GM23248 (cell line): ENCODE measurements at regions not wholly inside any gene's neighbourhood (a gene's known extent, or its start where the extent isn't known, plus 50 kb on each side); places are given as distances from the start of the nearest gene placed in this dataset.

Experiments used
- DNase-seq: peaks from one replicate; pipeline ENCODE4 v3.0.0-alpha.2; 2015
- H2AFZ ChIP-seq: fragments of 200-600 bp; sonication (generic); 2 replicates; pipeline ENCODE4 v1.6.1; 2016; ENCODE audit warnings: antibody characterized with exemption
- H3F3A ChIP-seq: fragments of 200-600 bp; sonication (generic); 2 replicates; pipeline ENCODE4 v1.6.1; 2016; ENCODE audit warnings: mild to moderate bottlenecking, antibody characterized with exemption, mixed run types; ENCODE audit not compliant: insufficient read depth
- H3K27ac ChIP-seq: fragments of 200-600 bp; sonication (generic); 2 replicates; pipeline ENCODE4 v1.5.1; 2016; ENCODE audit warnings: mild to moderate bottlenecking
- H3K27me3 ChIP-seq: fragments of 200-600 bp; sonication (generic); replicated peaks from 2 replicates; pipeline ENCODE4 v1.6.1; 2016; ENCODE audit warnings: mild to moderate bottlenecking; ENCODE audit not compliant: insufficient read depth
- H3K36me3 ChIP-seq: fragments of 200-600 bp; sonication (generic); 2 replicates; pipeline ENCODE4 v1.6.1; 2016; ENCODE audit warnings: low read depth, mild to moderate bottlenecking
- H3K4me1 ChIP-seq: fragments of 200-600 bp; sonication (generic); 2 replicates; pipeline ENCODE4 v1.6.1; 2016; ENCODE audit warnings: mild to moderate bottlenecking; ENCODE audit not compliant: insufficient read depth
- H3K4me2 ChIP-seq: fragments of 200-600 bp; sonication (generic); one replicate; pipeline ENCODE4 v1.6.1; 2016; ENCODE audit warnings: mild to moderate bottlenecking; ENCODE audit not compliant: unreplicated experiment
- H3K4me3 ChIP-seq: fragments of 200-600 bp; sonication (generic); 2 replicates; pipeline ENCODE4 v1.5.1; 2016; ENCODE audit warnings: mild to moderate bottlenecking
- H3K79me2 ChIP-seq: fragments of 200-600 bp; sonication (generic); 2 replicates; pipeline ENCODE4 v1.6.1; 2016; ENCODE audit warnings: mild to moderate bottlenecking; ENCODE audit not compliant: insufficient read depth
- H3K9ac ChIP-seq: fragments of 200-600 bp; sonication (generic); 2 replicates; pipeline ENCODE4 v1.6.1; 2016; ENCODE audit warnings: mild to moderate bottlenecking
- H3K9me2 ChIP-seq: fragments of 200-600 bp; sonication (generic); 2 replicates; pipeline ENCODE4 v1.6.1; 2016; ENCODE audit warnings: mixed run types, mild to moderate bottlenecking, moderate library complexity; ENCODE audit not compliant: insufficient read depth
- H3K9me3 ChIP-seq: fragments of 200-600 bp; sonication (generic); one replicate; pipeline ENCODE4 v1.6.1; 2017; ENCODE audit warnings: low read depth
- H4K20me1 ChIP-seq: fragments of 200-600 bp; sonication (generic); 2 replicates; pipeline ENCODE4 v1.6.0; 2016; ENCODE audit not compliant: insufficient read depth
- EZH2 ChIP-seq: fragments of 200-600 bp; sonication (generic); IDR thresholded peaks from 2 replicates; pipeline ENCODE4 v1.6.1; 2018; ENCODE audit warnings: antibody characterized with exemption, mild to moderate bottlenecking; ENCODE audit not compliant: insufficient read depth, poor library complexity, severe bottlenecking
- EZH2phosphoT487 ChIP-seq: fragments of 200-600 bp; sonication (generic); IDR thresholded peaks from 2 replicates; pipeline ENCODE4 v1.6.1; 2018; ENCODE audit warnings: antibody characterized with exemption, moderate library complexity, mild to moderate bottlenecking, low read depth; ENCODE audit not compliant: insufficient read depth
- WGBS, 2 experiments: methylation state at CpG; one replicate each; pipeline ENCODE4 v1.1.6; 2015 to 2017; ENCODE audit warnings: low lambda C conversion rate in 2 of 2, low coverage in 1 of 2; ENCODE audit errors: missing lambda C conversion rate in 2 of 2; 5-methylcytosine and 5-hydroxymethylcytosine counted together
- in situ Hi-C: fragments of 300-500 bp; cut with MboI; formaldehyde crosslinking; loops from 2 replicates; pipeline ENCODE4 v1.15.0; 2020

DNA sequence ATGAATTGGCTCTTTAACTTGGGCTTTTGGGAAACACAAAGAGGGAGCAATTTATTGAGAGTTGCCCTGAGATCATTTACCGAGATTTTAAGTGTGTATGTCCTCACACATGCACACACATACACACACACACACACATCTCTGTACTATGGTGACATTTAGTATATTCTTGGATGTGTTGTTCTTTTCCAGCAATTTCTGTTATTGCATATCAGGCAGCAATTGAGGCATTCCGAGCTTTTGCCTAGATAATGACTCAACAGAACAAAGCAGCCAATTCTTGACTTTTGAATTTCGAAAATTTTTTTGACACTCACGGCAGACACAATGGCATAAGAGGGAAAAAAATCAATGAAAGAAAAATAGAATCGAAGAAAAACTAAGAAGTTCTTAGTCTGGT, 248.5 kb downstream of the DUSP6 start:
- H2AFZ ChIP-seq = no peak overlapping the region
- no peak overlapping the region for H3K4me3 ChIP-seq
- in situ Hi-C loops = no loop called here
- no peak overlapping the region for H3K27ac ChIP-seq
- H3K9me2 ChIP-seq = no peaks in the 10 kb centered on the region
- H3K79me2 ChIP-seq = no peaks in the 10 kb centered on the region
- TF ChIP-seq EZH2phosphoT487 (no peak), EZH2 (no peak)
- no peaks in the 10 kb centered on the region for H3K4me1 ChIP-seq
- H3K36me3 ChIP-seq = no peaks in the 10 kb centered on the region
- no peak overlapping the region for H3K4me2 ChIP-seq
- H3K9me3 ChIP-seq = no peaks in the 10 kb centered on the region
- H4K20me1 ChIP-seq = no peaks in the 10 kb centered on the region
- no peaks in the 10 kb centered on the region for H3F3A ChIP-seq
- H3K27me3 ChIP-seq = no peaks in the 10 kb centered on the region
- WGBS, 2 experiments = 49 to 54% methylated on average over 5 of the region's 5 CpGs
- no peak overlapping the region for H3K9ac ChIP-seq
- DNase-seq = peak; percentile 29

DNA sequence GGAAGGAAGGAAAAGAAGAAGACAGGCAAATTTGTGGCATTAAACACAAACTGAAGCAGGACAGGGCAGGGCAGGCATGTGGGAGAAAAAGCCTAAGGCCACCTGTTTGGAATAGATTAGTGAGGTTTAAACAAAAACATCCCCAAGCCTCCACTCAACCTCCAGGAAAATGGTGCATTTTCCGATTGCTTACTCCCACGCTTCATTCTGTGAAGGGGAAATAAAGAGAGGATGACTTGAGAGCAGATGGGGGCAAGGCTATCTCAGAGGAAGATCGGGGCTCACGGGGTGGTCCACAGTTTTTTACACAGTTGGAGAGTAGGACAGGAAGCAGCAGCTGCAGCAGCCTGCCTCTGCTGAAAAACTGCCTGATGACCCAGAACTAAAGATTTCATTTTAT, 250.9 kb downstream of the DUSP6 start:
- no peak overlapping the region for H2AFZ ChIP-seq
- H4K20me1 ChIP-seq = no peaks in the 10 kb centered on the region
- in situ Hi-C loops = no loop called here
- H3K36me3 ChIP-seq = no peaks in the 10 kb centered on the region
- no peak overlapping the region for H3K4me3 ChIP-seq
- H3K4me2 ChIP-seq = no peak overlapping the region
- H3K4me1 ChIP-seq = no peaks in the 10 kb centered on the region
- no peak overlapping the region for H3K9ac ChIP-seq
- no peaks in the 10 kb centered on the region for H3F3A ChIP-seq
- no peaks in the 10 kb centered on the region for H3K9me3 ChIP-seq
- TF ChIP-seq EZH2phosphoT487 (no peak), EZH2 (no peak)
- H3K9me2 ChIP-seq = no peaks in the 10 kb centered on the region
- no peaks in the 10 kb centered on the region for H3K79me2 ChIP-seq
- no peaks in the 10 kb centered on the region for H3K27me3 ChIP-seq
- H3K27ac ChIP-seq = no peak overlapping the region
- no peak for DNase-seq
- 53 to 55% methylated on average over 4 of the region's 4 CpGs for WGBS, 2 experiments

DNA sequence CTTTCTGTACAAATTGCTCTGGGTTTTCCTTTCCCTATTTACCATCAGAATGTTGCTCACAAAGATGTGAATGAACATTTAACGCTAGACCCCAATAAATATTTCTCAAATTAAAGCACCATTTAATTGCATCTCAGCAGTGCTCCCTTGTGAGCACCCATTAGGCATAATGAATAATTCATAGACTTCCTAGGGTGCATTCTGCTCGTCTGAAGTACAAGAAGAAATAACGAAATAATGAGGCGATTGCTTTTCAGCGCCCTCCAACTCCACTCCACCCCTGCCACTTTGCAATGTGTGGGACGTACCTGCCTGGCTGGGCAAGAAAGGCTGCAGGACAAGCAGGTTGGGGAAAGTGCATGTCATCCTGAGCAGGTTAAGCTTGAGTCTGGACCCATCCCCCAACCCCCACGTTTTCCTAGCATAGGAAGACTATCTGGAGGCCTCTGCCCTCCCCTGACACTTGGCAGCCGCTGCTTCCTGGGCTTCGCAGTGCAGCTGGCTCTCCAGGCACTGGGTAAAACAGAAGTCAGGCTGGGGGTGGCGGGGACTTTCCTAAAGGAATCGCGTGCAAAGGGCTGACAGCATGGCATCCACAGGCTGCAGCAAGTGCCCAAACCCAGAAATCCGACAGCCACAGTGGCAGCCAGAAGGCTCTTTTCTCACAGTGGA, 253.7 kb downstream of the DUSP6 start:
- no peaks in the 10 kb centered on the region for H3K9me2 ChIP-seq
- H3K4me1 ChIP-seq = no peaks in the 10 kb centered on the region
- no peaks in the 10 kb centered on the region for H3K9me3 ChIP-seq
- no peaks in the 10 kb centered on the region for H3K79me2 ChIP-seq
- no peak overlapping the region for H2AFZ ChIP-seq
- no peaks in the 10 kb centered on the region for H4K20me1 ChIP-seq
- TF ChIP-seq EZH2phosphoT487 (no peak), EZH2 (no peak)
- in situ Hi-C loops = no loop called here
- no peaks in the 10 kb centered on the region for H3F3A ChIP-seq
- no peak overlapping the region for H3K4me3 ChIP-seq
- H3K36me3 ChIP-seq = no peaks in the 10 kb centered on the region
- WGBS, 2 experiments = 57 to 62% methylated on average over 13 of the region's 13 CpGs
- H3K4me2 ChIP-seq = no peak overlapping the region
- H3K9ac ChIP-seq = no peak overlapping the region
- no peak overlapping the region for H3K27ac ChIP-seq
- peak; percentile 13 for DNase-seq
- H3K27me3 ChIP-seq = no peaks in the 10 kb centered on the region

DNA sequence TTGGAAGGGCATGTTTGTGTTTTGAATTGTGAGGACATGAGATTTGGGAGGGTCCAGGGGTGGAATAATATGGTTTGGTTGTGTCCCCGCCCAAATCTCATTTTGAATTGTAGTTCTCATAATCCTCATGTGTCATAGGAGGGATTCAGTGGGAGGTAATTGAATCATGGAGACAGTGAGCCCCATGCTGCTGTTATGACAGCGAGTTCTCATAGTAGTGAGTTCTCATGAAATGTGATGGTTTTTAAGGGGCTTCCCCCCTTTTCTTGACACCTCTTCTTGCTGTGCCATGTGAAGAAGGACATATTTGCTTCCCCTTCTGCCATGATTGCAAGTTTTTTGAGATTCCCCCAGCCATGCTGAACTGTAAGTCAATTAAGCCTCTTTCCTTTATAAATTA, 260.0 kb downstream of the DUSP6 start:
- Histone ChIP-seq H3K27me3 (no peaks in the 10 kb centered on the region), H2AFZ (no peak overlapping the region), H3K4me2 (no peak overlapping the region), H3K9me3 (no peaks in the 10 kb centered on the region), H3K9me2 (no peaks in the 10 kb centered on the region), H3K36me3 (no peaks in the 10 kb centered on the region), H3K4me1 (no peaks in the 10 kb centered on the region), H3K4me3 (no peak overlapping the region), H4K20me1 (no peaks in the 10 kb centered on the region), H3F3A (no peaks in the 10 kb centered on the region), H3K79me2 (no peaks in the 10 kb centered on the region), H3K9ac (no peak overlapping the region), H3K27ac (no peak overlapping the region)
- TF ChIP-seq EZH2phosphoT487 (no peak), EZH2 (no peak)
- WGBS, 2 experiments = 38 to 48% methylated on average over 2 of the region's 2 CpGs
- no peak for DNase-seq
- in situ Hi-C loops = no loop called here

DNA sequence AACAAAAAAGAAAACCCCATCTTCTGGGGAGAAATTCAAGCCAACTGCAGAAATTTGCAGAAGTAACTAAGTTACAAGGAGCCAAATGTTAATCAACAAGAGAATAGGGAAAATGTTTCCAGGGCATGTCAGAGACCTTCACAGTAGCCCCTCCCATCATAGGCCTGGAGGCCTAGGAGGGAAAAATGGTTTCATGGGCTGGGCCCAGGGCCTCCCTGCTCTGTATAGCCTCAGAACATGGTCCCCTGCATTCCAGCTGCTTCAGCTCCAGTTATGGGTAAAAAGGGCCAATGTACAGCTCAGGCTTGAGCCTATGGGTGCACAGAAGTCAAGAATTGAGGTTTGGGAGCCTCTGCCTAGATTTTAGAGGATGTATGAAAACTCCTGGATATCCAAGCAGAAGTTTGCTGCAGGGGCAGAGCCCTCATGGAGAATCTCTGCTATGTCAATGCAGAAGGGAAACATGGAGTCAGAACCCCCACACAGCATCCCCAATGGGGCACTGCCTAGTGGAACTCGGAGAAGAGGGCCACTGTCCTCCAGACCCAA, 260.9 kb downstream of the DUSP6 start:
- Histone ChIP-seq H3K4me1 (no peaks in the 10 kb centered on the region), H3K4me3 (no peak overlapping the region), H3K9me2 (no peaks in the 10 kb centered on the region), H3K9me3 (no peaks in the 10 kb centered on the region), H3K79me2 (no peaks in the 10 kb centered on the region), H3K4me2 (no peak overlapping the region), H3F3A (no peaks in the 10 kb centered on the region), H3K36me3 (no peaks in the 10 kb centered on the region), H3K27me3 (no peaks in the 10 kb centered on the region), H3K9ac (no peak overlapping the region), H4K20me1 (no peaks in the 10 kb centered on the region), H2AFZ (no peak overlapping the region), H3K27ac (no peak overlapping the region)
- WGBS, 2 experiments = 45 to 50% methylated on average over 1 of the region's 1 CpG
- TF ChIP-seq EZH2phosphoT487 (no peak), EZH2 (no peak)
- no peak for DNase-seq
- in situ Hi-C loops = no loop called here
